ENCODE measurements at regions not wholly inside any gene's neighbourhood (a gene's known extent, or its start where the extent isn't known, plus 50 kb on each side); places are given as distances from the start of the nearest gene placed in this dataset.
A peak's percentile ranks its signal among the peaks of the same experiment; 100 is the strongest.
"Not testable (repeated sequence)": the region's sequence is repeated elsewhere in the genome, so short reads cannot be mapped to it uniquely, and the experiment has no call there.

DNA sequence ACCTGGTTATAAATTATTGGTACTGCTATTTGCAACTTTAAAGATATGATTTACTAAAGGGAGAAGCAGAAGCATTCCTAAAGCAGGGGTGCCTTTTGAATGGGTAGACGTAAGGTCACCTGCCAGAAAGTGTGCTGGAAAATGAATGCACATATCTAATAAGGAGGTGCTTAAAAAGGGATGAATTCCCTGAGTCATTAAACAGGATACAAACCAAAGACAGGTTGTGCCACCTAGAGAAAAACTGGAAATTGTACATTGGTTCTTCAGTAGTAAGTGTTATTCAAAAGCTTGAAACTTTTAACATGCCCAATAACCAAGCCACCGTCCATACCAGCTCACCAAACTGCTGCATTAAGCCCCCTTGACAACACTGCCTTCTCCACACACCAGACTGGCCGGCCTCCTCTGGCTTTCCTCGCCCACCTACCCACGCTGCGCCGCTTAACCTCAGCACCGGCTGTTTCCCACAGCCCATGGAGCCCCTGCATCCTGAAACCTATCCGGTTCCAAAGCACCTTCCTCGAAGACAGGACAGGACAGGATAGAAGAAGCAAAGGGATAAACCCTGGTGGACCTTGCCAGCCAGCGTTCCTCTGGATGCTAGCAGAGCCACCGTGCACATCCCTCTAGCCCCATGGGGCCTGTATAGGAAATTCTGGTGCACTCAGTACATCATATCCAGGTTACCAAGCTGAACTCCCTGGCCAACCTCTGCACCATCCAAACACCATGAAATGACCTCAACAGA, 201.5 kb upstream of the CAND1 start:
- peak overlapping the region; percentile 82 for H3K4me3 ChIP-seq
- no peak for TF ChIP-seq CTCF (IDR thresholded peaks at IDR 0.05)
- H3K27ac ChIP-seq: no peak overlapping the region
- DNase-seq (ENCODE audit: low spot score): no peak

DNA sequence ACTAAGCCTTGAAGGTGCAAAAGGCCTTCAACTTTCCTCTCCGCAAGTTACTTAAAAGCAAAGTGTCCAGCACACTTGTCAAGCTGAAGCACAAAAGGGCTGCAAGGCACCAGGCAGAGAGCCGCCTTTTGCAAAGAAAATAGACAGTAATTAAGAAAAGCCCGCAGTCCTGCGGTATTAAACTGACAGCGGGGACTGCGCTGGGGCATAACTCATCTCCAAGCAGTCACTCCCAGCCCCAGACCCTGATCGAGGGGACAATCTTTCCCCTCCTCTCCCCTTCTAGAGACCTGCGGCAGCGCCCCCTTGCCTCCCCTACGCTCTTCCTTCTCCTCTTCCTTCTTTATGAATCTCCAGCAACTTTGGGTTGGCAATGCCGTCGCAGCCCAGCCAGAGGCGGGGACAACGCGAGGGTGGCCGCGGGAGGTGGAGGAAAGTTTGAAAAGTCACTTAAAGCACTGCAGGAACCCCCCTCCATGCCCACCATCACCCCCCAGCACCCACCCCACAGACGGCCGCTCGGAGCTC, 200.9 kb upstream of the CAND1 start:
- no peak for TF ChIP-seq CTCF (IDR thresholded peaks at IDR 0.05)
- no peak overlapping the region for H3K27ac ChIP-seq
- peak overlapping the region; percentile 82 for H3K4me3 ChIP-seq
- DNase-seq (ENCODE audit: low spot score): no peak

- no peak overlapping the region for H3K27ac ChIP-seq
- H3K4me3 ChIP-seq: peak overlapping the region; percentile 82
- no peak for DNase-seq (ENCODE audit: low spot score)
These were observed 200.3 kb upstream of the CAND1 start for GRCh38 chr12:67068761-67069450.

GRCh38 chr12:67069451-67070306, 199.5 kb upstream of the CAND1 start:
- DNase-seq (ENCODE audit: low spot score): no peak
- TF ChIP-seq CTCF (IDR thresholded peaks at IDR 0.05): no peak
- no peak overlapping the region for H3K27ac ChIP-seq
- peak overlapping the region; percentile 82 for H3K4me3 ChIP-seq

More at GRCh38 chr12:67068761-67069450, 200.3 kb upstream of the CAND1 start:
- no peak for TF ChIP-seq CTCF (IDR thresholded peaks at IDR 0.05)

DNA sequence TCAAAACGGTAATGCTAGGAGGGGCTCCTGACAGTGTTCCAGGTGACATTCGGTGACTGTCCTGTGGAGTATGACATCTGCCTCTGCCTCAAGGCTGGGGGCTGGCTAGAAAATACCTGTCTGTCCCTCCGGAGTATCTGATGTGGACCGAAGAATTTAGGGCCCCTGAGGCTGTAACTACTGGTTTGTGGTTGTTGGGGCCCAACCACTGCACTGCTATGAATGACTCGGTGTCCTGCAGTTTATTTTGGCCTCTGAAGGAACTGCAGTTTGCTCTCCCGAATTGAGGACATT, 198.9 kb upstream of the CAND1 start:
- Histone ChIP-seq H3K27ac (no peak overlapping the region), H3K4me3 (peak overlapping the region; percentile 82)
- no peak for DNase-seq (ENCODE audit: low spot score)
- no peak for TF ChIP-seq CTCF (IDR thresholded peaks at IDR 0.05)

- TF ChIP-seq CTCF (IDR thresholded peaks at IDR 0.05): no peak
- DNase-seq (ENCODE audit: low spot score): no peak
- Histone ChIP-seq H3K4me3 (no peak overlapping the region), H3K27ac (no peak overlapping the region)
These were observed 198.6 kb upstream of the CAND1 start for GRCh38 chr12:67070604-67071003.

DNA sequence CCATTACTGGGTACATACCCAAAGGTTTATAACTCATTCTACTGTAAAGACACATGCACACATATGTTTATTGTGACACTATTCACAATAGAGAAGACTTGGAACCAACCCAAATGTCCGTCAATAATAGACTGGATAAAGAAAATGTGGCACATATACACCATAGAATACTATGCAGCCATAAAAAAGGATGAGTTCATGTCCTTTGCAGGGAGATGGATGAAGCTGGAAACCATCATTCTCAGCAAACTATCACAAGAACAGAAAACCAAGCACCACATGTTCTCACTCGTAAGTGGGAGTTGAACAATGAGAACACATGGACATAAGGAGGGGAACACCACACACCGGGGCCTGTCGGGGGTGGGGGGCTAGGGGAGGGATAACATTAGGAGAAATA, 196.9 kb upstream of the CAND1 start:
- H3K4me3 ChIP-seq; H3K27ac ChIP-seq; DNase-seq (ENCODE audit: low spot score): not testable (repeated sequence)

Measured in coronary artery (tissue), 2 donors.